ENCODE measurements at regions not wholly inside any gene's neighbourhood (a gene's known extent, or its start where the extent isn't known, plus 50 kb on each side); places are given as distances from the start of the nearest gene placed in this dataset.

- DNase-seq: no peak
Measured at GRCh38 chr5:35417040-35417439, 186.8 kb upstream of the PRLR start.

- no peak for DNase-seq
Measured at GRCh38 chr5:35416217-35416988, 186.1 kb upstream of the PRLR start.

- DNase-seq: no peak
Measured at GRCh38 chr5:35415309-35415708, 185.0 kb upstream of the PRLR start.

GRCh38 chr5:35409361-35409760, 179.1 kb upstream of the PRLR start:
- DNase-seq: no peak

GRCh38 chr5:35408146-35408545, 177.9 kb upstream of the PRLR start:
- no peak for DNase-seq

- no peak for DNase-seq
Measured at GRCh38 chr5:35407697-35408096, 177.4 kb upstream of the PRLR start.

GRCh38 chr5:35405938-35406337, 175.7 kb upstream of the PRLR start:
- DNase-seq: no peak

GRCh38 chr5:35404701-35405100, 174.4 kb upstream of the PRLR start:
- DNase-seq: no peak

- DNase-seq: no peak
Measured at GRCh38 chr5:35393901-35394300, 163.6 kb upstream of the PRLR start.

- DNase-seq: no peak
Measured at GRCh38 chr5:35384658-35385057, 154.4 kb upstream of the PRLR start.

- DNase-seq: no peak
Measured at GRCh38 chr5:35383041-35383440, 152.8 kb upstream of the PRLR start.

- DNase-seq: no peak
Measured at GRCh38 chr5:35377653-35378052, 147.4 kb upstream of the PRLR start.

- DNase-seq: no peak
Measured at GRCh38 chr5:35374584-35374983, 144.3 kb upstream of the PRLR start.

GRCh38 chr5:35373249-35373648, 143.0 kb upstream of the PRLR start:
- DNase-seq: no peak

- DNase-seq: no peak
Measured at GRCh38 chr5:35372482-35372881, 142.2 kb upstream of the PRLR start.

GRCh38 chr5:35371951-35372426, 141.7 kb upstream of the PRLR start:
- no peak for DNase-seq

- no peak for DNase-seq
Measured at GRCh38 chr5:35370871-35371270, 140.6 kb upstream of the PRLR start.

GRCh38 chr5:35369965-35370790, 139.9 kb upstream of the PRLR start:
- DNase-seq: no peak

GRCh38 chr5:35367526-35367925, 137.2 kb upstream of the PRLR start:
- DNase-seq: no peak

GRCh38 chr5:35365758-35366157, 135.5 kb upstream of the PRLR start:
- no peak for DNase-seq

GRCh38 chr5:35364350-35364749, 134.1 kb upstream of the PRLR start:
- DNase-seq: no peak

GRCh38 chr5:35363387-35363965, 133.2 kb upstream of the PRLR start:
- DNase-seq: no peak

GRCh38 chr5:35362772-35363171, 132.5 kb upstream of the PRLR start:
- DNase-seq: no peak

GRCh38 chr5:35360671-35361070, 130.4 kb upstream of the PRLR start:
- no peak for DNase-seq
